Posterior vena cava (tissue), 2 donors: ENCODE measurements at regions not wholly inside any gene's neighbourhood (a gene's known extent, or its start where the extent isn't known, plus 50 kb on each side); places are given as distances from the start of the nearest gene placed in this dataset.
"Not testable (repeated sequence)": the region's sequence is repeated elsewhere in the genome, so short reads cannot be mapped to it uniquely, and the experiment has no call there.

Source experiments
- DNase-seq: peaks from one replicate; pipeline ENCODE4 v3.0.0-alpha.2; 2020; ENCODE audit warnings: low spot score
- intact Hi-C, 2 donors: fragments of 100-400 bp; cut with DNase I; formaldehyde crosslinking; loops; one replicate each; pipeline versions ENCODE4 v1.14.1 to v1.14.2; 2022 to 2023
- donor health status: DM: yes; HTN: yes; CAD: no.
- donor health status: DM: yes; HTN: yes; CAD: no.

DNA sequence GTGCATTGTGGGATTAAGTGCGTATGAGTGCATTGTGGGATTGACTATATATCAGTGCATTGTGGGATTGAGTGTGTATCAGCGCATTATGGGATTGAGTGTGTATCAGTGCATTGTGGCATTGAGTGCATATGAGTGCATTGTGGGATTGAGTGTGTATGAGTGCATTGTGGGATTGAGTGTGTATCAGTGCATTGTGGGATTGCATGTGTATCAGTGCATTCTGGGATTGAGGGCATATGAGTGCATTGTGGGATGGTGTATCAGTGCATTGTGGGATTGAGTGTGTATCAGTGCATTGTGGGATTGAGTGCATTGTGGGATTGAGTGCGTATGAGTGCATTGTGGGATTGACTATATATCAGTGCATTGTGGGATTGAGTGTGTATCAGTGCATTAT, 106.4 kb downstream of the SHOX start:
- intact Hi-C loops, DNase-seq: not testable (repeated sequence)

DNA sequence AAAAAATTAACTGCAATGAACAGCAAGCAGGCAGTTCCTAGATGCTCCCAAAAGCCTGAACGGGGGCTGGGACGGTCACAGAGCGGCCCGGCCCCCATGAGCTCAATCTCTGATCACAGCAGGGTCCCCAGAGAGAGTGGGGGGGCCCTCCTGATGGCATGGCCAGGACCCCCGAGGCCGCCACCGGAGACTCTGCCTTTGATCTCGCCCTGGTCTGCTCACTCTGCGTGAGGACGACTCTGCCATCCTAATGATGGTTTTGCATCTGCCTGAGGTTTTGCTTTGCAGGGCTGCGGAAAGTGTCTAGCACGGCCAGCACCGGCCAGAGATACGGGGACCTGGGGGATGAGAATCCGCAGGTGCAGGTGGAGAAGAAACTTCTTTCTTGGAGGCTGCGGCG, 103.8 kb downstream of the SHOX start:
- intact Hi-C loops = no loop called here
- peak; percentile 68 for DNase-seq

DNA sequence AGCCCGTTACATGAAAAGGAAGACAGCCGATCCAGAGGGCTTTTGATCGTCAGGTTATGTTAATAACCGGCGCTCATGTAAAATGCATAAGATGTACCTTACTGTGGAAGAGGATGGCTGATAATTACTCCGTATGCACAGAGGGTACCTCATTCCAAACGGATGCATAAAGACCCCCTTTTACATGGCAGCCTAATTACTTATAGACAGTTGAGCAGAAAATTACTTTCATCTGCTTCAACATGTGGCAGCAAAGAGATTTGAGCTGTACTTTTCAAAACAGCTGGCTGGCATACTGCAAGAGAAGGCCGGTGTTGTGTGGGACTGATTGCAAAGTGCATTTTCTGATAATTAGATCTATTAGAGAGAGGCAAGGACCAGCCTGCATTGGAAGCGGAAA, 103.4 kb downstream of the SHOX start:
- intact Hi-C loops = no loop called here

DNA sequence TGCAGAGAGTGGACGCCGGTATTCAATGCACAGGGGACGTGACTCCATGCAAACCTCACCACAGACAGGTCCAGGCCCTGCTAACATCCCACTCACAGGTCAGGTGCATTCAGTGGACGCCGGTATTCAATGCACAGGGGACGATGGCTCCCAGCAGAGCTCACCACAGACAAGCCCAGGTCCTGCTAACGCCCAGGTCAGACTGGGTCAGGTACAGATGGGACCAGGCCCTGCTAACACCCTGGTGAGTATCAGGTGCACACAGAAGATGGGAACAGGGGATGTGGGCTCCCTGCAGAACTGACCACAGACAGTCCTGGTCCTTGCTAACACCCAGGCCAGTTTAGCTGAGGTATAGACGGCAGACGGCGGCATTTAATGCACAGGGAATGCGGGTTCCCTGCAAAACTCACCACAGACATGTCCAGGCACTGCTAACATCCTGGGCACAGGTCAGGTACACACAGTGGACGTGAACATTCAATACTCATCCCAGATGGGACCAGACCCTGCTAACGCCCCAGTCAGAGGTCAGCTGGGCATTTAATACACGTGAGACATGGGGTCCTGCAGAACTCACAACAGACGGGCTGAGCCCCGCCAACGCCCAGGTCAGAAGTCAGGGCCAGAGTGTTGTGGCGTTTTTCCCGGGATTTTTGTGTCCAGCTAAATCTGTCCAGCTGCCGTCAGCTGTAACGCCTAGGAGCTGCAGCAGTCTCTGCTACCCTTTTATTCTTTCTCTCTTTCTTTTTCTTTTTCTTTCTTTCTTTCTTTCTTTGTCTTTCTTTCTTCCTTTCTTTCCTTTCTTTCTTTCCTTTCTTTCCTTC, 99.2 kb downstream of the SHOX start:
- intact Hi-C loops = no loop called here
- peak; percentile 64 for DNase-seq

More for the DNA sequence above, 103.4 kb downstream of the SHOX start:
- DNase-seq = no peak

DNA sequence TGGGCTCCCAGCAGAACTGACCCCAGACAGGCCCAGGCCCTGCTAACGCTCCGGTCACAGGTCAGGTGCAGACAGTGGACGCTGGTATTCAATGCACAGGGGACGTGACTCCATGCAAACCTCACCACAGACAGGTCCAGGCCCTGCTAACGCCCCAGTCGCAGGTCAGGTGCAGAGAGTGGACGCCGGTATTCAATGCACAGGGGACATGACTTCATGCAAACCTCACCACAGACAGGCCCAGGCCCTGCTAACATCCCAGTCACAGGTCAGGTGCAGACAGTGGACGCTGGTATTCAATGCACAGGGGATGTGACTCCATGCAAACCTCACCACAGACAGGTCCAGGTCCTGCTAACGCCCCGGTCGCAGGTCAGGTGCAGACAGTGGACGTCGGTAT, 98.5 kb downstream of the SHOX start:
- DNase-seq, intact Hi-C loops: not testable (repeated sequence)

DNA sequence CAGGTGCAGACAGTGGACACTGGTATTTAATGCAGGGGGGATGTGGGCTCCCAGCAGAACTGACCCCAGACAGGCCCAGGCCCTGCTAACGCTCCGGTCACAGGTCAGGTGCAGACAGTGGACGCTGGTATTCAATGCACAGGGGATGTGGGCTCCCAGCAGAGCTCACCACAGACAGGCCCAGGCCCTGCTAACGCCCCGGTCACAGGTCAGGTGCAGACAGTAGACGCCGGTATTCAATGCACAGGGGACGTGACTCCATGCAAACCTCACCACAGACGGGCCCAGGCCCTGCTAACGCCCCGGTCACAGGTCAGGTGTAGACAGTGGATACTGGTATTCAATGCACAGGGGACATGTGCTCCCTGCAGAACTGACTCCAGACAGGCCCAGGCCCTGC, 98.0 kb downstream of the SHOX start:
- DNase-seq, intact Hi-C loops: not testable (repeated sequence)

DNA sequence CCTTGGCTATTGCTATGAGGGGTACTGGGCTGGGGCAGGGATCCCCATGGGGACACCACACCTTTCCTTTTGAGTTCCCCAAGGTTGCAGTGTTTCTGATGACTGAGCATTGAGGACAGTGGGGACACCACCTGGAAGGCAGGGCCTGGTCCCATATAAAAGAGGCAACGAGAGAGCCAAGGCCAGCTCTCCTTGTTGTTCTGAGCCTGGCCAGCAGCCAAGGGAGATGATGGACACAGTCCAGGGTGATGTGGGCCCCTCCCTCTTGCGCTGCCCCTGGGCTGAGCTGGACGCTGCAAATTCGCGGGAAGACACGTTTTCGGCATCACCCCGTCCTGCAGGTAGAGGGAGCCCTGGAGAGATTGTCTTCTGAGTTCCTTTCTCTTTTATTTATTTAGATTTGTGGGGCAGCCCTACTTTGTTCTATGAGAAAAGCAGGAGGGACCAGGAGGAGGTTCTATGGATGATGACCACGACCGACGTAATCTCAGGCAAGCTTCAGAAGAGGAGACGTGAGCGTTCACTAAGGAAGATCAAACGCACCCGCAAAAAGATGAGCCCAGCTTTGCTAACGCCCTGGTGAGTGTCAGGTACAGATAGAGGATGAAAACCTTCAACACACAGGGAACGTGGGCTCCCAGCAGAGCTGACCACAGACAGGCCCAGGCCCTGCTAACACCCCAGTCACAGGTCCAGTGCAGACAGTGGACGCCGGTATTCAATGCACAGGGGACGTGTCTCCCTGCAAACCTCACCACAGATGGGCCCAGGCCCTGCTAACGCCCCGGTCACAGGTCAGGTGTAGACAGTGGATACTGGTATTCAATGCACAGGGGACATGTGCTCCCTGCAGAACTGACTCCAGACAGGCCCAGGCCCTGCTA, 97.4 kb downstream of the SHOX start:
- intact Hi-C loops = no loop called here
- DNase-seq = peak; percentile 31

DNA sequence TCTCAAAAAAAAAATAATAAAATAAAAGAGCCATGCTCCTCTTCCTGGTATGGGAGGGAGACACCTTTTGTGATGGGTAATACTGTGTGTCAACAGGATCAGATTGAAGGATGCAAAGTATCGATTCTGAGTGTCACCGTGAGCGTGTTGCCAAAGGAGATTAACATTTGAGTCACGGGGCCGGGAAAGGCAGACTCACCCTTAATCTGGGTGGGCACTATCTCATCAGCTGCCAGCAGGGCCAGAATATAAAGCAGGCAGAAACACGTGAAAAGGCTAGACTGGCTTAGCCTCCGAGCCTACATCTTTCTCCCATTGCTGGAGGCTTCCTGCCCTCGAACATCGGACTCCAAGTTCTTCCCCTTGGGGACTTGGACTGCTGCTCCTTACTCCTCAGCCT, 95.4 kb downstream of the SHOX start:
- intact Hi-C loops = no loop called here
- peak; percentile 67 for DNase-seq

DNA sequence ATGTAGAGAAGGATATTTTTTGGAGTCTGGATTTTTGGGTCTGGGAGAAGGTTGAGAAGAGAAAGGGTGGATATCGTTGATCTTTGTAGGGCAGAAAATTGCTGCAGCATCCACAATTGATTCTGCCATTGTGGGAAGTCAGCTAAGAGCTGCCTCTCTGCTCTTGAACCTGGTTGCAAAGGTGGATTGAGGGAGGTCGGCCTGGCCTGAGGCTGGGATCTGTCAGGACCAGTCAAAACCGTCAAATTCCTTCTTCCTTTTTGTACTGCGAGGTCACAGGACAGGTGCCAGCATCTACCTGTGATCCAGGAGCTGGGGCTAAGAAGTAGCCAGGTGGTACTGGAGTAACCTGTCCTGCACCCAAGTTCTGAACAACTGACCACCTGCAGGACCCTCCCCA, 93.7 kb downstream of the SHOX start:
- DNase-seq = peak; percentile 37
- intact Hi-C loops = no loop called here

DNA sequence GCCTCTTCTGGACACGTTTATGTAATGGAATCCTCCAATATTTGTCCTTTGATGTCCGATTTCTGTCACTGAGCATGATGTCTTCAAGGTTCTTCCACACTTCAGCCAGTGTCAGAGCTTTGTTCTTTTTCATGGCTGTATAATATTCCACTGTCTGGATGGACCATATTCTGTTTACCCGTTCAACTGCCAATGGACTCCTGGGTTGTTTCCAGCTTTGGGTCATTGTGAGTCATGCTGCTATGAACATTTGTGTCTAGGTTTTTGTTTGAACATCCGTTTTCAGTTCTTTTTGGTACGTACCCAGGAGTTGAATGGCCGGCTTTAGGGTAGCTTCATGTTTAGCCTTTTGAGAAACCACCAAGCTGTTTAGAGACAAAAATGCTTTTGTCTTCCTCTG, 93.2 kb downstream of the SHOX start:
- no peak for DNase-seq
- intact Hi-C loops = no loop called here

DNA sequence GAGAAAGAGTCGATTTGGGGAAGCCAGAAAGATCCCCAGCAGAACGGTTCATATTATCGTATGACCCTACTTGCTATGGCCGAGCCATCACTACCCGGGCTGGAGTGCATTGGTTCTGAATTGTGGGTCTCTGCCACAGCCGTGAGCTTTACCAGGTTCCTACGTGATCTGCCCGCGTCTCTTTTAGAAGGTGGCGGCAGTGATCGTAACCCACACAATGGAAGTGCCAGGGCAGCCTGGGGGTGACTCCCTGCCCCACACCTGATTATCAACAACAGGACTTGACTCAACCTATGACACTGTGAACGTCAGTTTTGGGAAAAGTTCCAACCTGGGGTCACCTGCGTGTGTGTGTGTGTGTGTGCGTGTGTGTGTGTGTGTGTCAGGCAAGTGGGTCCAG, 90.8 kb downstream of the SHOX start:
- peak; percentile 37 for DNase-seq
- intact Hi-C loops = no loop called here

DNA sequence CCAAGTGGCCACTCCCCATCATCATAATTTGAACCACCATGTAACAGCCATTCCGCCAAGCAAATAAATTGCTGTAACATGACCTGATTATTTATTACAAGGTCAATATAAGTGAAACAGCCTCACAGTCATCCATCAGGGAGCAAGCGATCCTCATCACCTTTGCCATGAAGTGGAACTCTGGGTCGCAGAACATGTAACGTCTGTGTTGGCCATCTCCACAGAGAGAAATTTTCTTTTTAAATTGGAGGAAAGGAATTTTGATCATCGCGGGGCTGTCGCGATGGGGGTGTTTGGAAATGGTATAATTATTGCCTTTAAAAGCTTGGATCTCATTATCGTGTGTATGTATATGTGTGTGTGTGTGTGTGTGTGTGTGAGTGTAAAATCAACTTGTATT, 90.2 kb downstream of the SHOX start:
- DNase-seq = no peak
- intact Hi-C loops = no loop called here

DNA sequence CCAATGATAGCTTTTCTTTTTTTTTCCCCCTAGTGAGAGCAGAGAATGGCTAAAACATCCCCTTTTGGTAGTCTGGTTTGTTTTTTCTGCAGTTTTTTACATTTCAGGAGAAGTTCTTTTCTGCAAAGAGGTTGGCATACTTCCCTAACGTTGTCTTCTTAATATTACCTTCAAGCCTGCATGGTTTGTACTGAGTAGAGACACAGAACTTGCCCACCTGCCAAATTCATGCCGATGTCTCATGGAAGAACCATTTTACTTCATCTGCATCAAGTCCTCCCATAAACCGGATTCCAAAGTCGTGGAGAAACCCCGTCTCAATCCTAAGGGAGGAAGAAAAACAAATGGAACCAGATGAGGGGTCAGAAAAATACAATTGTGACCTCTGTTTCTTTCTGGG, 89.7 kb downstream of the SHOX start:
- no peak for DNase-seq
- intact Hi-C loops = no loop called here

DNA sequence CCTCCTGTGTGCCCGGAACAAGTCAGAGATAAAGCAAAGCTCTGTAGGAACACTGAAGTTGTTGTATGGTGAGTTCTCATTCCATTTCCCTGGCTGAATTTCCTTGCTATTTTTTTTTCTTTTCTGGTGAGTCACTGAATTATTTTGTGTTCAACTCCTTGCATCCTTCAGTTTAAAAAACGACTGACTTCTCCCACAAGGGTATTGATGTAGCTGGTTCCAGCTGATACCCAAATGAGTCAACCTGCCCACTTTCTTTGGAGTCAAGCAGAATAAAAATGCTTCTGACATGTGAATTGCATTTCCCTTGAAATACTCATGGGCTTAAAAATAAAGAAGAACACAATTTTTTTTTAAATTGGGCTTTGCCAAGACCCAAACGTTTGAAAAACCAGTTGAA, 85.5 kb downstream of the SHOX start:
- intact Hi-C loops = no loop called here
- no peak for DNase-seq

DNA sequence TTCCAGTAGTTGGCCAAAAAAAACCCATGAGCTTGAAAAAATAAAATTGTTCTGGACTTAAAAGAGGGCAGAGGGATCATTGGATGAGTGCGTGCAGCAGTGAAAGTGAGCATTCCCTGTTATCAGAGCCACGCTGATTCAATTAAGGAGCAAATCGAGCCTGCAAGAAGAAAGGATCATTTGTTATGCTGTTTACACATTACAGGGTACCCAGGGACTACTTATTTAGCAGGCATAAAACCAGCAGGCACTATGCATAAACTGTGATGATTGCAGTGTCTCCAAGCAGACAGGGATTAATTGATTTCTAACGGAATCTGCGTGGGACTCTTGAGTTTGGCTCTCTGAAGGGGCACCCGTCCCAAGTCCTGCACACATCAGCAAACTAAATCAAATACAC, 83.5 kb downstream of the SHOX start:
- intact Hi-C loops = loop anchor here in 1 of 2 donors (2.0 kb wide), 1 partner anchor 49 kb away; no protein-coding TSS in a partner anchor
- no peak for DNase-seq
